ENCODE measurements at regions not wholly inside any gene's neighbourhood (a gene's known extent, or its start where the extent isn't known, plus 50 kb on each side); places are given as distances from the start of the nearest gene placed in this dataset.

DNA sequence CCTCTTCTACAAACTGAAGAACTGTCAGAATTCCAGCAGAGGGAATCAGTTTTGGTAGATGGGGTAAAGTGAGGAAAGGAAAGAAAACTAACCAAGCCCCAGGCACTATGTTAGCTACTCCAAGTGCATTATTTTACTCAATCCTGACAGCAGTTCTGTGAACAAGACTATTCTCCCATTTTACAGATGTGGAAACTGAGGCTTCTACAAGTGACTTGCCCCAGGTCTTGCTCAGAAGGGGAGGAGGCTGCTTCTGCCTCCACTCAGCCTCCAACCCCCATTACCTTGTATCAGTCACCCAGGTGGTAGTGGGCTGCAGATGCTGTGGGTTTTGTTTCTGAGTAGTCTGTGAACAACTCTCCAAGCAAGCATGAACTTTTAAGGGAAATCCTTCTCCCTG, 315.2 kb upstream of the MAF start:
- DNase-seq: no peak

- no peak for DNase-seq
Observed at GRCh38 chr16:79914961-79915720, 314.6 kb upstream of the MAF start.

- no peak for DNase-seq
Observed at GRCh38 chr16:79912592-79913310, 312.2 kb upstream of the MAF start.

DNA sequence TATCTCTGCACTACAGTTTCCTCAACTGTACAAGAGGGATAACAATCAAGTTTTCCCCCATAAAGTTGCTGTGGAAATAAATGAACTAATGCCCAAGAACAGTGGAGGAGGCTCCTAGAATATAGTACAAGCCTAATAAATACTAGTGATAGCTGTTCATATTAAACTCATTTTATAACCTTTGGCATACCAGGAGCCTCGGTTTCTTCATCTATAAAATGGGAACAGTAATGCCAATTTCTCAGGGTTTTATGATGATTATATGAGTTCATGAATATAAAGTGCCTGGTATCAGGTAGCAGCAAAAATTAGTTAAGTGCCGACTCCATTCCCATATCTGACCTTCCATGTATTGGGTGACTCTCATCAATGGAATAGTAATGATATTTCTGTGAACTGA, 311.1 kb upstream of the MAF start:
- no peak for DNase-seq

DNA sequence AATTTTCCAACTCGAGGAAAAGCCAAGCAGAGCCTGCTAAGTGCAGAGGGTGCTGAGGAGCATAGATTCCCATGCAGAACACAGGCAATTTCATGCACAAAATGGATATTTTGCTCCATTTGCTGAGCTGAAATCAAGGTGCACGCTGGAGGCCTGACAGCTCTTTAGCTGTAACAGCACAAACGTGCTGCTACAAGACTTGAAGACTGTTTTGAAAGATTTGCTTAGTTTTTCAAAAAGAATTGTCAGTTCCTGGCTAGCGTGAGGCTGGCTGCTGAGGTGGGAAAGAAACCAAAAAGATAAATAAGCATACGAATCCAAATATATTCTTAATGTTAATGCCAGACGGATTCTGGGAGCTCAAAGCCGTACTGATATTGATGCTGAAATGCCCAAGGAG, 309.0 kb upstream of the MAF start:
- no peak for DNase-seq

GRCh38 chr16:79903471-79903870, 302.9 kb upstream of the MAF start:
- no peak for DNase-seq

DNA sequence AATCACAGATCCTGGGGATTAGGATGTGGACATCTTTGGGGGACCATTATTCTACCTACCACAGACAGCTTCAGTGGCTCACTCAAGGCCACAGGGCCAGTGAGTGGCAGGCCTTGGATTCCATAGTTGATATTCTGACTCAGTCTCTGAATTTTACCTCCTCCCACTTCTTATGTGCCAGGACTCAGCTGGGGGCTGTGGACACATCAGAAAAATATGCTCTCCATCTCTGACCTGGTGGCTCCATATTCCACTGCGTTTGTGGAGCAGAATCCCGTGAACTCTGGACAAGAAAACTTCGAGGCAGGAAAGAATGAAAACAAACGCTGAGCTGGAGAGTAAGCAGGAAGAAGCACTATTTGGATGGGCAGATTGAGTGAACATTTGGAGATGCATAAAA, 301.8 kb upstream of the MAF start:
- no peak for DNase-seq

DNA sequence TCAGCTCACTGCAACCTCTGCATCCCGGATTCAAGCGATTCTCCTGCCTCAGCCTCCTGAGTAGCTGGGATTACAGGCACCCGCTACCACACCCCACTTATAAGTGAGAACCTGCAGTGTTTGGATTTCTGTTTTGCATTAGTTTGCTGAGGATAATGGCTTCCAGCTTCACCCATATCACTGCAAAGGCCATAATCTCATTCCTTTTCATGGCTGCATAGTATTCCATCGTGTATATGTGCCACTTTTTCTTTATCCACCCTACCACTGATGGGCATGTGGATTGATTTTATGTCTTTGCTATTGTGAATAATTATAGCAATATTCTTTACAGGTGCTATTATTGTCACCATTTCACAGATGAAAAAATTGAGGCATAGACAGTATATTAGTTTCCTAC, 301.0 kb upstream of the MAF start:
- DNase-seq: no peak

DNA sequence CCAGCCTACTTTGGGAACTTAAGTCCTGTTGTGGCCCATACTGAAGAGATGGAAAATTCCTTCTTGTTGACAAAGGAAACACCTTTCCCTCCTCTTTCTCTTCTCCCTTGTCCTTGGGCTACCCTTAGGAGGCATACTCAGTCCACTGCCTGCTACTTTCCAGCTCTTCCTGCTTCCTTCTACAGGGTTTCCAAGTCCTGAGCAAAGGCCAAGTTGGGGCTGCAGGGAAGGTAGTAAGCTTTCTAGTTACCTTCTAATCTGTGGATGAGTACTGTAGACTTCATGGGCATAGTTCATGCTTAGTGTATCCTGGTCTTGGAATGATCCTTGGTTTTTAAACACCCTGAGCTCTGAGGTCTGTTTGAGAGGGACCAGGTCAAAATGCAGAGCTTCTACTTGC, 299.2 kb upstream of the MAF start:
- DNase-seq: no peak

- no peak for DNase-seq
Observed at GRCh38 chr16:79899316-79899715, 298.8 kb upstream of the MAF start.

- DNase-seq: no peak
Observed at GRCh38 chr16:79898703-79899102, 298.2 kb upstream of the MAF start.

DNA sequence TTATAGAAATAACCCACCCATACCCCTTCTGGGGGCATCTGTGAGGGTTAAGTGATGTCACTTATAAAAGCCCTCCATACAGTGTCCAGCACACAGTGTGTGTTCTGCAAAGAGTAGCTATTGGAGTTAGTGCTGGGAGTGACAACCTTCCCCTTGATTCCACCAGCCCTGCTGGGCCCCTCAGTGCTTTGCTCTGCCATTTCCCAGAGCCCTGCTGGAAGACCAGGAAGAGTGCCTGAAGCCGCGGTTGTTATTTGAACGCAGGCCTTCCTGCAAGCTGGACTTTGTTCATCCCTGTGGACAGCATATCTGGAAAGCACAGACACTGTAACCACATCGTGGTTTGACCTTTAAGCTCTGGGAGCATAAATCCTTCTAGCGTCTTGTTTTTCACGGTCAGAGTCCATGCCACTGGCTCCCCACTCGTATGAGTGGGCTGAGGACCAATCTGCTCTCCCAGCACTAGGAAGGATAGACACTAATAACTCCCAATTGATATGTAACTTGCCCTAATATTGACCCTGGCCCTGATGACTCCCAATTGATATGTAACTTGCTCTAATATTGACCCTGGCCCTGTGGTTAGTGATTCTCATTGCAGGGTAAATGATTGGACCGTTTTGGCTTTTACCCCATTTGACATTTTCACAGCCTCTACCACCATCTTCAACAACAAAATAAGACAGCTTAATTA, 297.1 kb upstream of the MAF start:
- DNase-seq: no peak

GRCh38 chr16:79897104-79897452, 296.5 kb upstream of the MAF start:
- DNase-seq: no peak

- no peak for DNase-seq
Observed at GRCh38 chr16:79895917-79896203, 295.3 kb upstream of the MAF start.

DNA sequence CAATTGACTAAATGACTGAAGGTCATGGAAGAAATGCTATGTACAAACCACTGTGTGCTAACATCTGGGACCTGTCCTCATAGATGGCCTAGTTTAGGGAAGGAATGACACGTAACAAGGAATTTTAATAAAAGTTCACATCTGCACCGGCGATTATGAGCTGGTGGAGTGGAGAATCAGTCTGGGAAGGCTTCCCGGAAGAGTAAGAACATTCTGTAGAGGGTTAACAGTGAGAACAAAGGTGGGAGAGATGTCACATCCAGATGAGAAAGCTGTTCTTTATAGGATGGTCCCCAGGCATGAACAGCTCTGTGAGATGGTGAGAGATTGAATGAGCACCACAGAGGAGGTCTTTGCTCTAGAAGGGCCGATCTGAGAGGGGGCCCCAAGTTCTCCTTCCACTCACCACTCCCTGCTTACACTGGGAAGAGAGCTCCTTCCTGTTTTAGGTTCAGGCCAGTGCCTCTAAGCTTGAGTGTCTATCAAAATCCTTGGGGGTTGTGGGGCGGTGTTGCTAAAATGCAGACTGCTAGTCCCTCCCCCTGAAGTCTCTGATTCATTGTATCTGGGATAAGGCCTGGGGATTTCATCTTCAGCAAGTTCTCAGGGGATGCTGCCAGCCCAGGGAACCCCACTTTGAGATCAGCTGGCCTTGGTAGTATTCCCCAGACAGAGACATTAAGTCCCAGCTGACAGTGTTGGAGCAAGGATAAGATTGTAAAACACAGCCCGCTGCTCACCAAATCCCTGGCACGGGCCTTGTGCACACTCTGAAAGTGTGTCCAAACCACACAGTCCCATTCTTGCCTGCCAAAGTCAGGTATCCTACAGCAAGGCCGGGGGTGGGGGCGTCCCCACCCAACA, 294.7 kb upstream of the MAF start:
- no peak for DNase-seq

GRCh38 chr16:79893445-79893844, 292.9 kb upstream of the MAF start:
- DNase-seq: no peak

GRCh38 chr16:79892278-79892677, 291.7 kb upstream of the MAF start:
- no peak for DNase-seq

GRCh38 chr16:79891458-79891857, 290.9 kb upstream of the MAF start:
- no peak for DNase-seq

DNA sequence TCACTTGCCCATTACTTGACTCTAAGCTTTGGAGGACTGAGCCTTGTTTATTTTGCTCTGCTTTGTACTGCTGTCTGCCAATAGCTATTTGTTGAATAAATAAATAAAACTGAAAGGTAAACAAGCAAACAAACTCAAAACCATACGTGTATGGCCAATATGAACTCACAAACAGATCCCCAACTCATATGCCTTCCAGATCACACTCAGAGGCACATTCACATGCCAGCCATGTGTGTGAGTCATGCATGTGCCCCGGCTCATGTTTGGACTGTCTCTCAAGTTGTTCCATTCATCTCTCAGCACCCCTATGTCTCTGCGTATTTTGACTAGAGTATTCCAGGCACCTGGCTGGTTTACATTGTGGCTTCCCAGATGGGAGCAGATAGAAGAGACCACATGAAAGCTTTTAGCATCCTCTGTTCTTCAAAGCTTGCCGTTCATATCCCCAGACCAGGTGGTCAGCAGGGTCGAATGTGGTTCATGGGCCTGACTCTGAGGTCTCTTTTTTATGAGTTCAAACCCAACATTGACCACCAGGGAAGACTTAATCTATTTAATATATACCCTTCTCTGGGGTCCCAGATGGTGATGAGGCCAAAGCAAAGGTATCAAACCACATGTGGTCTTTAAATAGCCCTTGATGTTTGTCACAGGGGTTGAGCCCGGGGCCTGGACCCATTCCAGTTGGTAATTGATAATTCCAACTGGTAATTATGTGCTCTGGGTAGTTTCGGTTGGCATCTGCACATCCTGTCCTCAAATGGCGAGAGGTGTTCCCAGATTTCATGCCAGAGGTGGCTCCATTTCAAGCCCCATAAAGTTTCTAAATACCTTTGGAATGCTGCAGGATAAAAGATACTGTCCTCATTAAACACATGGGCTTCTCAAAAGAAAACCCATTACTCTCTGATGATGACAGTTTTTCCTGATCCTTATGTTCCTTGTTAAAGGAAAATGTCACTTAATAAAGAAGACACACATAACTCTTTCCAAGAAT, 287.3 kb upstream of the MAF start:
- no peak for DNase-seq

GRCh38 chr16:79885320-79885719, 284.8 kb upstream of the MAF start:
- DNase-seq: no peak

- no peak for DNase-seq
Observed at GRCh38 chr16:79883494-79883893, 283.0 kb upstream of the MAF start.

DNA sequence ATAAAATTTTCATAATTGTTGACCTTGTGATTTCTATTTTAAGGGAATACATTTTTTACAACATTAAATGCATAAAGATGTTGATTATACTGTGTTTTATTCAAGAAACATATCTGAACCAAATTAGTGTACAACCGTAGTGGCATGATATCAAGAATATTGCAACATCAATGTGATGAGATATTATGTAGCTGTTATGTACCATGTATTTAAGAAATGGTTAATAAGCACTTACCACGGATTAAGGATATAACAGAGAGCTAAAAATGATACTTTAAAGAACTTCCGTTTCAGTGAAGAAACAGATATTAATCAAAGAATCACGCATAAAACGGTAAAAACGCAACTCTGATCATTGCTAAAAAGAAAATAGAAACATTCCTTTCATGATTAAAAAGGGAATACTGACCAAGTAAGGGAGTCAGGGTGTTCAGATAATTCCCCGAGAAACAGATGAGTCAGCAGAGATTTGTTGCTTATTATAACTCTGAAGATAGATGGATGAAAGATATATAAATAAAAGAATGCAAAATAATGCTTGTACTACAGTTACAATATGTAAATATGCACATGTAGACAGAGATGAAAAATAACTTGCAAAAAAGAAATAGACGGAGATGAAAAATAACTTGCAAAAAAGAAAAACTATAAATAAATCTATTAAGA, 281.9 kb upstream of the MAF start:
- DNase-seq: no peak
